ENCODE measurements at regions not wholly inside any gene's neighbourhood (a gene's known extent, or its start where the extent isn't known, plus 50 kb on each side); places are given as distances from the start of the nearest gene placed in this dataset.

DNA sequence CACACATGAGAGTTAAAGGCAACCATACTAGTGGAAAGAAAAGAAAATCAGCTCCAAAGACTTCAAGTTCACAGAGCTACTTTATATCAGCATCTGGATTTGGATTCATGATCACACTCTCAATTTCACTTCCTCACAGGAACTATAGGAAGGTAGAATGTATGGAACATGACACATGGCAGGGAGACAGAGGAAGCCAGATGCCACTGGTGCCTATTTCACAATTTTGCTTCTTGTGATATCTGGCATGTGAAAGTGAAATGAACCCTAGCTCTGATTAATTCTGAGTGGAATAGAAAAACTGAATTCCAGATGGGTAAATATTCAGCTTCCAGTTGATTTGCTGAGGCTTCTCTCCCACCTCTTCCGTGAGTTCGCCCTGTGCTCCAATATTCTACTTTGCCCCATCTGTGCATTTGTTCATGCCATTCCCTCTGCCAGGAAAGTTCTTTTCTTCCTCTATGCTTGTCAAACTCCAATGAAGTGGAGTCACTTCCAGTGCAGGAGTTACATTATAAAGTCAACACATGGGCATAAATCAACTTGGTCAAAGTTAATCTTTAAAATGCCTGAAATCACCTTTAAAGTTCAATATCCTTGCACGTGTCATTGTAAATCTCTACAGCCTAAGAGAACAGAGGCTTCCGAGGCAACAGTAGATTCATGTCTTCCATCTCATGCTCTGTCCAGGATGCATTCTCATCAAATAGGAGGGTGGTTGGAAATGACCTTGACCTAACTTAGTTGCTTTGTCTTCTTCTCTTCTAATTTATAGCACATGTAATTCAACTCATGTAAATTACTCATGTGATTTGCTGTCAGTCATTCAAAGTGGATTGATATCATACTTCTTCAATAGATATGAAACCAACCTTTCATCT lies 275.3 kb downstream of the HIVEP2 start:
- POLR2A ChIA-PET: no interaction called here
- TF ChIP-seq TARDBP (IDR thresholded peaks at IDR 0.05): no peak
- TF ChIP-seq L3MBTL2 (conservative IDR thresholded peaks at IDR 0.05): no peak
- TF ChIP-seq BHLHE40 (IDR thresholded peaks at IDR 0.05; ENCODE audit: borderline replicate concordance): no peak
- no peak for TF ChIP-seq FOXM1 (IDR thresholded peaks at IDR 0.05; ENCODE audit: borderline replicate concordance)
- no peak for TF ChIP-seq HDGF (IDR thresholded peaks at IDR 0.05; ENCODE audit: borderline replicate concordance)
- no peak for TF ChIP-seq FOXK2 (IDR thresholded peaks at IDR 0.05)
- TF ChIP-seq CTBP1 (IDR thresholded peaks at IDR 0.05; ENCODE audit: borderline replicate concordance): no peak
- no peak for TF ChIP-seq ARNT (IDR thresholded peaks at IDR 0.05)
- TF ChIP-seq SP1 (IDR thresholded peaks at IDR 0.05): no peak
- TF ChIP-seq LEF1 (IDR thresholded peaks at IDR 0.05; ENCODE audit: borderline replicate concordance): no peak
- no peak for TF ChIP-seq ELF4 (IDR thresholded peaks at IDR 0.05)
- TF ChIP-seq, protein P1, sequence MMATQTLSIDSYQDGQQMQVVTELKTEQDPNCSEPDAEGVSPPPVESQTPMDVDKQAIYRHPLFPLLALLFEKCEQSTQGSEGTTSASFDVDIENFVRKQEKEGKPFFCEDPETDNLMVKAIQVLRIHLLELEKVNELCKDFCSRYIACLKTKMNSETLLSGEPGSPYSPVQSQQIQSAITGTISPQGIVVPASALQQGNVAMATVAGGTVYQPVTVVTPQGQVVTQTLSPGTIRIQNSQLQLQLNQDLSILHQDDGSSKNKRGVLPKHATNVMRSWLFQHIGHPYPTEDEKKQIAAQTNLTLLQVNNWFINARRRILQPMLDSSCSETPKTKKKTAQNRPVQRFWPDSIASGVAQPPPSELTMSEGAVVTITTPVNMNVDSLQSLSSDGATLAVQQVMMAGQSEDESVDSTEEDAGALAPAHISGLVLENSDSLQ (IDR thresholded peaks at IDR 0.05): no peak
- CTCF ChIA-PET: no interaction called here
- DNase-seq (ENCODE audit: extremely low spot score): no peak

GRCh38 chr6:142671791-142672190 lies 273.2 kb downstream of the HIVEP2 start:
- no peak for DNase-seq (ENCODE audit: extremely low spot score)
- POLR2A ChIA-PET: no interaction called here
- TF ChIP-seq HDGF (IDR thresholded peaks at IDR 0.05; ENCODE audit: borderline replicate concordance) (no peak), TARDBP (IDR thresholded peaks at IDR 0.05) (no peak), SUZ12 (IDR thresholded peaks at IDR 0.05) (no peak), ELF4 (IDR thresholded peaks at IDR 0.05) (no peak), L3MBTL2 (conservative IDR thresholded peaks at IDR 0.05) (no peak), LEF1 (IDR thresholded peaks at IDR 0.05; ENCODE audit: borderline replicate concordance) (no peak), FOXK2 (IDR thresholded peaks at IDR 0.05) (no peak), ARNT (IDR thresholded peaks at IDR 0.05) (no peak), FOXA1 (IDR thresholded peaks at IDR 0.05) (no peak), CTBP1 (IDR thresholded peaks at IDR 0.05; ENCODE audit: borderline replicate concordance) (no peak)
- CTCF ChIA-PET: no interaction called here

DNA sequence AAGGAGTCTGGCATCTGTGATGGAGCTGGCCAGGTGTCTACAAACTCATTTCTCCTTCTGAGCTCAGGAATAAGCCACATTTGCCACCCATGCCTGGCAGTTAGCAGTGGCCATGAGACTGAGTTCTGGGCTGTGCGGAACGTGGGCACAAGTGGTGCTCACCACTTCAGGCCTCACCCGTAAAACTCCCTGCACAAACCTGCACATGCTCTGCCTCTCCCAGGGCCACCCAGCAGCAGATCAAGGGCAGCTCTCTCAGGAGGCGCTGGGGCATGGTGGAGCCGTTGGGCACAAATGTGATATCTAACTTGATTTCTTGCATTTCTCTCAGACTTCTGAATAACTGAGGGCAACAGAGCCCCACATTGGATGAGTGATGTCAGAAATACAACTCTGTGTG lies 269.5 kb downstream of the HIVEP2 start:
- no peak for DNase-seq (ENCODE audit: extremely low spot score)
- TF ChIP-seq HDGF (IDR thresholded peaks at IDR 0.05; ENCODE audit: borderline replicate concordance): no peak
- TF ChIP-seq TARDBP (IDR thresholded peaks at IDR 0.05): no peak
- TF ChIP-seq ARNT (IDR thresholded peaks at IDR 0.05): no peak
- TF ChIP-seq, protein P1 (IDR thresholded peaks at IDR 0.05): no peak
- TF ChIP-seq FOXA1 (IDR thresholded peaks at IDR 0.05): no peak
- TF ChIP-seq ELF4 (IDR thresholded peaks at IDR 0.05): no peak
- no peak for TF ChIP-seq CTBP1 (IDR thresholded peaks at IDR 0.05; ENCODE audit: borderline replicate concordance)
- no peak for TF ChIP-seq FOXK2 (IDR thresholded peaks at IDR 0.05)
- TF ChIP-seq L3MBTL2 (conservative IDR thresholded peaks at IDR 0.05): no peak
- TF ChIP-seq NFRKB (IDR thresholded peaks at IDR 0.05): no peak
- TF ChIP-seq FOXM1 (IDR thresholded peaks at IDR 0.05; ENCODE audit: borderline replicate concordance): no peak
- no peak for TF ChIP-seq SP1 (IDR thresholded peaks at IDR 0.05)
- no peak for TF ChIP-seq SUZ12 (IDR thresholded peaks at IDR 0.05)
- TF ChIP-seq ZNF384 (IDR thresholded peaks at IDR 0.05): no peak
- ChIA-PET CTCF (no interaction called here), POLR2A (no interaction called here)

GRCh38 chr6:142676027-142676443 lies 268.9 kb downstream of the HIVEP2 start:
- no peak for DNase-seq (ENCODE audit: extremely low spot score)
- POLR2A ChIA-PET: no interaction called here
- CTCF ChIA-PET: no interaction called here
- TF ChIP-seq SP1 (IDR thresholded peaks at IDR 0.05) (no peak), CTBP1 (IDR thresholded peaks at IDR 0.05; ENCODE audit: borderline replicate concordance) (no peak)

DNA sequence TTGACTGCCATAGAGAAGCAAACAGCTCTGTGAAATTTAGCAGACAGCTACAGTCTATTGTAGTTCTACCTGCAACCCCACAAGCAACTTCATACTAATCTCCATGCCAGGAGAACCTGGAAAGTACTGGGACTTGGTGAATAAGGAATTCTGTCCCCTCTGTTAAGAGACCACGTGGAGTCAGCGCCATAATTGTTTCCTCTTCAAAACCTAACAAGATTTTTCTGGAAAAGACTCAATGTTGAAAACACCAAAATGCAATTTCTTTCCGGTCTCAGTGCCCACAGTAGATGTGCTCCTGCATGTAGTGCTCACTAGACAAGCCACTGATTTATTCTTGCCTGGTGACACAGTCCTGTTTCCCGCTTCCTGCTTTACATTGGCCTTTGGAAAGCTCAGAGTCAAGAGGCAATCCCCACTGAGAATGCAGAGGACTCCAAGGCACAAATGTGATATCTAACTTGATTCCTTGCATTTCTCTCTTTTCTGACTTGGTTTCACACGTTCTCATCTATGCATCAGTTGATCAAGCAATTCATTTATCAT lies 268.3 kb downstream of the HIVEP2 start:
- ChIA-PET CTCF (no interaction called here), POLR2A (no interaction called here)
- TF ChIP-seq L3MBTL2 (conservative IDR thresholded peaks at IDR 0.05) (no peak), ELF4 (IDR thresholded peaks at IDR 0.05) (no peak), LEF1 (IDR thresholded peaks at IDR 0.05; ENCODE audit: borderline replicate concordance) (no peak), HDGF (IDR thresholded peaks at IDR 0.05; ENCODE audit: borderline replicate concordance) (no peak), NFRKB (IDR thresholded peaks at IDR 0.05) (no peak), BHLHE40 (IDR thresholded peaks at IDR 0.05; ENCODE audit: borderline replicate concordance) (no peak), FOXA1 (IDR thresholded peaks at IDR 0.05) (no peak), ZNF384 (IDR thresholded peaks at IDR 0.05) (no peak), SUZ12 (IDR thresholded peaks at IDR 0.05) (no peak), CTBP1 (IDR thresholded peaks at IDR 0.05; ENCODE audit: borderline replicate concordance) (no peak), FOXM1 (IDR thresholded peaks at IDR 0.05; ENCODE audit: borderline replicate concordance) (no peak), FOXK2 (IDR thresholded peaks at IDR 0.05) (no peak), SP1 (IDR thresholded peaks at IDR 0.05) (no peak), ARNT (IDR thresholded peaks at IDR 0.05) (no peak), TARDBP (IDR thresholded peaks at IDR 0.05) (no peak)
- TF ChIP-seq, protein P1 (IDR thresholded peaks at IDR 0.05): no peak
- DNase-seq (ENCODE audit: extremely low spot score): no peak

Data from HEK293T (cell line).